ENCODE measurements at regions not wholly inside any gene's neighbourhood (a gene's known extent, or its start where the extent isn't known, plus 50 kb on each side); places are given as distances from the start of the nearest gene placed in this dataset.

GRCh38 chr5:52107210-52107905 lies 680.4 kb upstream of the ITGA1 start:
- Histone ChIP-seq H3K18ac (ENCODE audit: low read depth, low read length) (no peak overlapping the region), H3K27ac (ENCODE audit: insufficient read depth, low read length) (no peak overlapping the region), H2BK15ac (ENCODE audit: low read depth, low read length) (no peak overlapping the region), H2BK120ac (ENCODE audit: low read depth, low read length) (no peak overlapping the region), H3K27me3 (ENCODE audit: control insufficient read depth, insufficient read depth, low read length) (no peaks in the 10 kb centered on the region), H3K9ac (ENCODE audit: low read depth, low read length) (no peak overlapping the region), H4K8ac (ENCODE audit: low read depth in 2 of 2, low read length in 2 of 2) (no peak overlapping the region), H4K20me1 (ENCODE audit: insufficient read depth, low read length) (no peaks in the 10 kb centered on the region), H3K9me3 (ENCODE audit: control insufficient read depth, insufficient read depth, low read length) (no peaks in the 10 kb centered on the region), H2AK5ac (ENCODE audit: low read depth, low read length) (no peak overlapping the region), H4K91ac (ENCODE audit: insufficient read depth, low read depth, low read length) (no peak overlapping the region), H2AFZ (replicated peaks; ENCODE audit: low read length, poor library complexity) (no peak overlapping the region), H3K23ac (ENCODE audit: low read depth, low read length) (no peak overlapping the region), H3K4me3 (ENCODE audit: insufficient read depth, low read depth, low read length) (no peak overlapping the region), H2AK9ac (replicated peaks; ENCODE audit: low read depth, low read length, poor library complexity) (no peak overlapping the region), H3K56ac (ENCODE audit: extremely low read depth, insufficient read depth, low read length) (no peak overlapping the region), H3K79me1 (ENCODE audit: low read depth in 1 of 2, low read length in 2 of 2) (no peaks in the 10 kb centered on the region), H3K14ac (replicated peaks; ENCODE audit: low read depth, low read length) (no peak overlapping the region), H3K4me1 (ENCODE audit: control insufficient read depth, insufficient read depth, low read length) (no peaks in the 10 kb centered on the region), H3K4me2 (ENCODE audit: low read depth, low read length) (no peak overlapping the region), H3K9me1 (ENCODE audit: insufficient read depth, low read length) (no peaks in the 10 kb centered on the region), H3K36me3 (ENCODE audit: control insufficient read depth, insufficient read depth, low read length) (no peaks in the 10 kb centered on the region), H2BK5ac (ENCODE audit: low read depth, low read length, poor library complexity, severe bottlenecking) (no peak overlapping the region), H2BK20ac (ENCODE audit: low read depth, low read length) (no peak overlapping the region), H3K4ac (ENCODE audit: low read depth, low read length) (no peak overlapping the region), H4K5ac (ENCODE audit: low read depth, low read length) (no peak overlapping the region)
- dilution Hi-C loops (cut with HindIII; ENCODE audit: low sequenced_read_pairs, unreplicated experiment) (no loop called here), intact Hi-C loops (cut with micrococcal nuclease) (no loop called here), in situ Hi-C loops (cut with MboI; ENCODE audit: low sequenced_read_pairs) (no loop called here)
- DNase-seq, result no peak
- CTCF ChIA-PET, result no interaction called here
- WGBS, 2 experiments (ENCODE audit: extremely low coverage in 2 of 2, insufficient read length in 1 of 2), result no CpG with 5 or more reads among the region's 4 CpGs
- no peak for TF ChIP-seq BHLHE40 (IDR thresholded peaks at IDR 0.05; ENCODE audit: low read depth, low read length)
- TF ChIP-seq, protein P1, sequence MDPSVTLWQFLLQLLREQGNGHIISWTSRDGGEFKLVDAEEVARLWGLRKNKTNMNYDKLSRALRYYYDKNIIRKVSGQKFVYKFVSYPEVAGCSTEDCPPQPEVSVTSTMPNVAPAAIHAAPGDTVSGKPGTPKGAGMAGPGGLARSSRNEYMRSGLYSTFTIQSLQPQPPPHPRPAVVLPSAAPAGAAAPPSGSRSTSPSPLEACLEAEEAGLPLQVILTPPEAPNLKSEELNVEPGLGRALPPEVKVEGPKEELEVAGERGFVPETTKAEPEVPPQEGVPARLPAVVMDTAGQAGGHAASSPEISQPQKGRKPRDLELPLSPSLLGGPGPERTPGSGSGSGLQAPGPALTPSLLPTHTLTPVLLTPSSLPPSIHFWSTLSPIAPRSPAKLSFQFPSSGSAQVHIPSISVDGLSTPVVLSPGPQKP (IDR thresholded peaks at IDR 0.05; ENCODE audit: borderline replicate concordance, low read depth, low read length), result no peak
- TF ChIP-seq RCOR1 (IDR thresholded peaks at IDR 0.05; ENCODE audit: insufficient replicate concordance, low read length), result no peak
- no peak for TF ChIP-seq RFX5 (IDR thresholded peaks at IDR 0.05; ENCODE audit: low read depth, low read length)
- TF ChIP-seq POLR2A (IDR thresholded peaks at IDR 0.05; ENCODE audit: low read depth, low read length), result no peak
- TF ChIP-seq CTCF (conservative IDR thresholded peaks at IDR 0.05; ENCODE audit: low read depth, low read length), result no peak
- TF ChIP-seq RAD21 (IDR thresholded peaks at IDR 0.05; ENCODE audit: low read length), result no peak
- POLR2A ChIA-PET (ENCODE audit: unreplicated experiment), result no interaction called here
- no peak for ATAC-seq (ENCODE audit: low read depth)
- no TSS peak for BruUV-seq (replicated peaks)

Data from IMR-90 (cell line).